GM18870 (cell line): ENCODE measurements at regions not wholly inside any gene's neighbourhood (a gene's known extent, or its start where the extent isn't known, plus 50 kb on each side); places are given as distances from the start of the nearest gene placed in this dataset.

Experiments
- ATAC-seq: cut with Tn5 transposase; IDR thresholded peaks from one replicate; pipeline ENCODE4 v1.9.1; 2021; ENCODE audit warnings: moderate library complexity; ENCODE audit not compliant: unreplicated experiment

GRCh38 chr4:57291911-57292310, 181.7 kb upstream of the IGFBP7 start:
- ATAC-seq, result no peak

- no peak for ATAC-seq
These were observed 177.8 kb upstream of the IGFBP7 start for GRCh38 chr4:57287687-57288604.

GRCh38 chr4:57282933-57283310, 172.7 kb upstream of the IGFBP7 start:
- ATAC-seq, result no peak

- no peak for ATAC-seq
These were observed 170.3 kb upstream of the IGFBP7 start for GRCh38 chr4:57280481-57280880.

- ATAC-seq, result no peak
These were observed 168.6 kb upstream of the IGFBP7 start for GRCh38 chr4:57278780-57279179.

- no peak for ATAC-seq
These were observed 163.9 kb upstream of the IGFBP7 start for GRCh38 chr4:57274082-57274481.

GRCh38 chr4:57270346-57270745, 160.2 kb upstream of the IGFBP7 start:
- ATAC-seq, result no peak

- ATAC-seq, result no peak
These were observed 155.8 kb upstream of the IGFBP7 start for GRCh38 chr4:57265831-57266582.

GRCh38 chr4:57254754-57255153, 144.6 kb upstream of the IGFBP7 start:
- ATAC-seq, result no peak

- ATAC-seq, result no peak
These were observed 138.9 kb upstream of the IGFBP7 start for GRCh38 chr4:57249083-57249482.

GRCh38 chr4:57243076-57243475, 132.9 kb upstream of the IGFBP7 start:
- no peak for ATAC-seq

- ATAC-seq, result no peak
These were observed 124.1 kb upstream of the IGFBP7 start for GRCh38 chr4:57234252-57234775.

GRCh38 chr4:57233386-57233785, 123.2 kb upstream of the IGFBP7 start:
- no peak for ATAC-seq

GRCh38 chr4:57231781-57232180, 121.6 kb upstream of the IGFBP7 start:
- ATAC-seq, result no peak

- no peak for ATAC-seq
These were observed 110.5 kb upstream of the IGFBP7 start for GRCh38 chr4:57220734-57221133.

- ATAC-seq, result no peak
These were observed 110.0 kb upstream of the IGFBP7 start for GRCh38 chr4:57220172-57220571.

- ATAC-seq, result no peak
These were observed 109.2 kb upstream of the IGFBP7 start for GRCh38 chr4:57219431-57219830.

GRCh38 chr4:57214654-57215411, 104.6 kb upstream of the IGFBP7 start:
- no peak for ATAC-seq

- ATAC-seq, result no peak
These were observed 100.9 kb upstream of the IGFBP7 start for GRCh38 chr4:57211131-57211530.

GRCh38 chr4:57206172-57206571, 96.0 kb upstream of the IGFBP7 start:
- ATAC-seq, result no peak

GRCh38 chr4:57205580-57205979, 95.4 kb upstream of the IGFBP7 start:
- no peak for ATAC-seq
